ENCODE measurements at regions not wholly inside any gene's neighbourhood (a gene's known extent, or its start where the extent isn't known, plus 50 kb on each side); places are given as distances from the start of the nearest gene placed in this dataset.

GRCh38 chrX:44043496-44043895, 70.3 kb upstream of the NDP start:
- Histone ChIP-seq H3K4me1 (ENCODE audit: control insufficient read depth, extremely low read depth, insufficient read depth, low read length) (no peaks in the 10 kb centered on the region), H4K20me1 (replicated peaks; ENCODE audit: control insufficient read depth, extremely low read depth, insufficient read depth, low read length) (no peaks in the 10 kb centered on the region), H3K27ac (ENCODE audit: insufficient read depth, low read depth, low read length) (no peak overlapping the region), H3K27me3 (ENCODE audit: control insufficient read depth in 2 of 2, insufficient read depth in 2 of 2, low read length in 2 of 2) (no peaks in the 10 kb centered on the region), H3K9ac (replicated peaks; ENCODE audit: extremely low read depth, insufficient read depth, low read length) (no peak overlapping the region), H3K36me3 (ENCODE audit: control insufficient read depth in 2 of 2, extremely low read depth in 1 of 2, insufficient read depth in 2 of 2, low read length in 2 of 2) (no peaks in the 10 kb centered on the region), H3K4me2 (ENCODE audit: insufficient read depth, low read length) (no peak overlapping the region), H3K9me1 (replicated peaks; ENCODE audit: control insufficient read depth, extremely low read depth, insufficient read depth, low read length) (no peaks in the 10 kb centered on the region), H3K79me2 (ENCODE audit: control insufficient read depth, insufficient read depth, low read length) (no peaks in the 10 kb centered on the region), H2AFZ (ENCODE audit: low read depth, low read length) (no peak overlapping the region), H3K9me3 (replicated peaks; ENCODE audit: control insufficient read depth, insufficient read depth, low read length) (no peaks in the 10 kb centered on the region), H3K4me3 (replicated peaks in 1 of 3; ENCODE audit: insufficient read depth in 1 of 3, low read depth in 1 of 3, low read length in 3 of 3) (no peak overlapping the region)
- ChIA-PET CTCF (interaction anchor here (2.4 kb wide), 1 partner anchor 10 kb away, joined by 8 read pairs; no protein-coding TSS in a partner anchor), POLR2A (no interaction called here)
- FAIRE-seq (no peak), DNase-seq (ENCODE audit: low read depth, low spot score) (no peak)
- no TSS peak for BruUV-seq (replicated peaks)
- TF ChIP-seq POLR2AphosphoS5 (IDR thresholded peaks at IDR 0.05; ENCODE audit: insufficient read depth, low read depth, low read length) (no peak), JUN (IDR thresholded peaks at IDR 0.05; ENCODE audit: borderline replicate concordance, insufficient read depth, insufficient read length, low read depth) (no peak), EZH2 (IDR thresholded peaks at IDR 0.05; ENCODE audit: borderline replicate concordance, low read depth, low read length, severe bottlenecking) (no peak), FOS (IDR thresholded peaks at IDR 0.05; ENCODE audit: borderline replicate concordance, insufficient read depth, low read length) (no peak), MAX (IDR thresholded peaks at IDR 0.05; ENCODE audit: insufficient read depth, insufficient read length) (no peak), MYC (IDR thresholded peaks at IDR 0.05; ENCODE audit: low read depth, low read length) (no peak), POLR2A (IDR thresholded peaks at IDR 0.05; ENCODE audit: low read depth, low read length) (no peak), CTCF (IDR thresholded peaks at IDR 0.05; ENCODE audit: extremely low read depth in 1 of 2, insufficient read depth in 1 of 2, low read depth in 1 of 2, low read length in 2 of 2) (no peak), GATA2 (IDR thresholded peaks at IDR 0.05; ENCODE audit: insufficient read depth, insufficient read length, low read depth, low read length) (no peak)
- dilution Hi-C loops (cut with MboI; ENCODE audit: extremely low pct_ligation_motif_present, low sequenced_read_pairs) = no loop called here
- intact Hi-C loops (cut with micrococcal nuclease) = no loop called here
